Transverse colon (tissue), 4 donors: ENCODE measurements at regions not wholly inside any gene's neighbourhood (a gene's known extent, or its start where the extent isn't known, plus 50 kb on each side); places are given as distances from the start of the nearest gene placed in this dataset.

Experiments
- DNase-seq: peaks from one replicate; pipeline ENCODE4 v3.0.0-alpha.2; 2019
- H3K27ac ChIP-seq, 4 donors: fragments of 200-600 bp; sonication (generic); 2 replicates each; pipeline ENCODE4 v1.5.1; 2016 to 2018; ENCODE audit warnings: inconsistent platforms in 4 of 4
- H3K27me3 ChIP-seq: fragments of 200-600 bp; sonication (generic); 2 replicates; pipeline ENCODE4 v1.5.1; 2017; ENCODE audit warnings: inconsistent platforms
- H3K36me3 ChIP-seq, 4 donors: fragments of 200-600 bp; sonication (generic); 2 replicates each; pipeline ENCODE4 v1.5.1; 2017 to 2019; ENCODE audit warnings: inconsistent platforms in 4 of 4
- H3K4me1 ChIP-seq, 4 donors: fragments of 200-600 bp; sonication (generic); 2 replicates each; pipeline ENCODE4 v1.5.1; 2017 to 2020; ENCODE audit warnings: inconsistent platforms in 4 of 4
- H3K4me3 ChIP-seq, 4 donors: fragments of 200-600 bp; sonication (generic); 1 replicate in 1 of 4; 2 replicates in 3 of 4; pipeline versions ENCODE4 v1.5.1 to v1.6.1; 2017 to 2019; ENCODE audit warnings: inconsistent platforms in 4 of 4
- H3K9me3 ChIP-seq, 2 donors: fragments of 200-600 bp; sonication (generic); 2 replicates each; pipeline ENCODE4 v1.5.1; 2017 to 2019; ENCODE audit warnings: inconsistent platforms in 2 of 2
- CTCF ChIP-seq, 5 experiments: fragments of 200-600 bp in 3 of 5; fragments of 450-650 bp in 2 of 5; sonication (generic) in 3 of 5; IDR thresholded peaks; 1 replicate in 2 of 5; 2 replicates in 3 of 5; pipeline ENCODE4 v1.5.1; 2016 to 2017; ENCODE audit warnings: antibody characterized with exemption in 5 of 5, inconsistent platforms in 3 of 5, mild to moderate bottlenecking in 2 of 5, moderate library complexity in 1 of 5
- EP300 ChIP-seq: sonication (generic); formaldehyde crosslinking; IDR thresholded peaks from one replicate; pipeline ENCODE4 v1.6.1; 2017; ENCODE audit warnings: antibody characterized with exemption, low read depth
- POLR2A ChIP-seq: fragments of 450-650 bp; IDR thresholded peaks from one replicate; pipeline ENCODE4 v1.6.1; 2016; ENCODE audit warnings: antibody characterized with exemption, mild to moderate bottlenecking, moderate library complexity
- POLR2AphosphoS5 ChIP-seq, 3 donors: sonication (generic); formaldehyde crosslinking; IDR thresholded peaks; one replicate each; pipeline ENCODE4 v1.6.1; 2016; ENCODE audit warnings: antibody characterized with exemption in 3 of 3
- WGBS, 2 donors: methylation state at CpG; one replicate each; pipeline ENCODE4 v1.1.5; 2018; ENCODE audit warnings: low coverage in 1 of 2; 5-methylcytosine and 5-hydroxymethylcytosine counted together
- in situ Hi-C, 4 donors: fragments of 200-750 bp; cut with MboI; loops; one replicate each; pipeline versions ENCODE4 v1.15.0 to v1.15.1; 2017; ENCODE audit warnings: low sequenced_read_pairs in 3 of 4, low pct_ligation_motif_present in 1 of 4, low pct_unique_long_range_greater_than_20kb in 1 of 4
- intact Hi-C: fragments of 100-400 bp; cut with DNase I; formaldehyde crosslinking; loops from one replicate; pipeline ENCODE4 v1.15.1; 2023; ENCODE audit warnings: low total_unique reads

DNA sequence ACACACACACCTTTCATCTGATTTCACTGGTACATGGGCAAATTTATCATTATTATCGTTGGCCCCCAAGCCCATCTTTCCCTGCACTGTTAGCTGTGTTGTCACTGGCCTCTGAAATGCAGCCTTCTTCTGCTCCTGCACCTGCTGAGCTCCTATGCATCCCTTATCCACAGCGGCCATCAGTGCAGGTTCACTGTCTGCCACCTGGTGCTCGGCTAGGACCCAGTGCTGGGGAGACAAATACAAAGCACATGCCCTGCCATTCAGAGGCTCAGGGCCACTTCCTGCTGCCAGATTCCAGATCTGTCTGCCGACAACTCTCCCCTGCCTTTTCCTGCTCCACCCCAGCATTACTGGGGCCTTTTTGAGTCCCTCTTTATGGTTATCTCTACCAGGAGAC lies 1205.4 kb downstream of the TBC1D22A start:
- in situ Hi-C loops: no loop called here
- Histone ChIP-seq H3K36me3 (no peaks in the 10 kb centered on the region), H3K27me3 (no peaks in the 10 kb centered on the region), H3K9me3 (no peaks in the 10 kb centered on the region), H3K4me3 (no peak overlapping the region), H3K4me1 (no peaks in the 10 kb centered on the region), H3K27ac (no peak overlapping the region)
- TF ChIP-seq POLR2A (no peak), EP300 (no peak), CTCF (IDR thresholded peaks at IDR 0.05) (no peak)
- intact Hi-C loops: no loop called here
- WGBS, 2 donors: 67 to 80% methylated on average over 1 to 4 of the region's 4 CpGs
- no peak for DNase-seq

DNA sequence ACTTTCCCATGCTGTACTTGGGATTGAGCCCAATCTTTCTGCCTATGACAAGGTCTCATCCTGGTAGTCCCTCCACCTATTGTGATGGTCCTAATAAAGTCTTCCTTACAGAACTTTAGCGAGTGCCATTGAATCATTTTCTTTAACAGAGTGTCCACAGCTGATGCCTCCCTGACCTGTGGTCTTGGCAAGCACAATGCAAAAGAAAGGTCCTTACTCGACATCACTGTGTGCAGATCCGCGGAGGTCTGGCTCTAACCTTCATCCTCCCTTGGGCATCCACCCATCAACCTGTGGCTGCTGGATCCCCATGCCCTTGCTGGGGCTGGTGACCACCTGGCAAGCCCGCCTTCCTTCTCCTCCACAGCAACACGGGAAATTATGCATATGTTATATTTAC lies 1203.9 kb downstream of the TBC1D22A start:
- H3K9me3 ChIP-seq: no peaks in the 10 kb centered on the region
- WGBS, 2 donors: 87% methylated on average over 6 of the region's 6 CpGs; no CpG with 5 or more reads in 1 of the 2 donors
- no peak overlapping the region for H3K4me3 ChIP-seq
- intact Hi-C loops: no loop called here
- no peaks in the 10 kb centered on the region for H3K36me3 ChIP-seq
- H3K27me3 ChIP-seq: no peaks in the 10 kb centered on the region
- H3K27ac ChIP-seq: no peak overlapping the region
- no peaks in the 10 kb centered on the region for H3K4me1 ChIP-seq
- TF ChIP-seq CTCF (IDR thresholded peaks at IDR 0.05) (no peak), EP300 (no peak), POLR2A (no peak), POLR2AphosphoS5 (IDR thresholded peaks at IDR 0.05) (no peak)
- no peak for DNase-seq
- in situ Hi-C loops: no loop called here

- H3K36me3 ChIP-seq: no peaks in the 10 kb centered on the region
- WGBS, 2 donors: 94 to 100% methylated on average over 1 to 3 of the region's 3 CpGs
- DNase-seq: no peak
- no peaks in the 10 kb centered on the region for H3K9me3 ChIP-seq
- TF ChIP-seq CTCF (IDR thresholded peaks at IDR 0.05) (no peak), POLR2A (no peak), POLR2AphosphoS5 (IDR thresholded peaks at IDR 0.05) (no peak), EP300 (no peak)
- H3K4me3 ChIP-seq: no peak overlapping the region
- no peaks in the 10 kb centered on the region for H3K27me3 ChIP-seq
- no peaks in the 10 kb centered on the region for H3K4me1 ChIP-seq
- in situ Hi-C loops (no loop called here), intact Hi-C loops (no loop called here)
- no peak overlapping the region for H3K27ac ChIP-seq
Measured at GRCh38 chr22:47965896-47966295, 1203.4 kb downstream of the TBC1D22A start.

- Histone ChIP-seq H3K4me1 (no peaks in the 10 kb centered on the region), H3K36me3 (no peaks in the 10 kb centered on the region), H3K4me3 (no peak overlapping the region), H3K9me3 (no peaks in the 10 kb centered on the region), H3K27ac (no peak overlapping the region), H3K27me3 (no peaks in the 10 kb centered on the region)
- WGBS, 2 donors: 92 to 100% methylated on average over 1 to 6 of the region's 6 CpGs
- in situ Hi-C loops (no loop called here), intact Hi-C loops (no loop called here)
- TF ChIP-seq POLR2A (no peak), CTCF (IDR thresholded peaks at IDR 0.05) (no peak), POLR2AphosphoS5 (IDR thresholded peaks at IDR 0.05) (no peak), EP300 (no peak)
- DNase-seq: no peak
Measured at GRCh38 chr22:47965066-47965465, 1202.6 kb downstream of the TBC1D22A start.
